ENCODE measurements at regions not wholly inside any gene's neighbourhood (a gene's known extent, or its start where the extent isn't known, plus 50 kb on each side); places are given as distances from the start of the nearest gene placed in this dataset.
A peak's percentile ranks its signal among the peaks of the same experiment; 100 is the strongest.
"Not testable (repeated sequence)": the region's sequence is repeated elsewhere in the genome, so short reads cannot be mapped to it uniquely, and the experiment has no call there.

- DNase-seq (ENCODE audit: low read depth, low spot score): no peak
Observed at GRCh38 chr2:215746226-215746886, 267.0 kb downstream of the MREG start.

DNA sequence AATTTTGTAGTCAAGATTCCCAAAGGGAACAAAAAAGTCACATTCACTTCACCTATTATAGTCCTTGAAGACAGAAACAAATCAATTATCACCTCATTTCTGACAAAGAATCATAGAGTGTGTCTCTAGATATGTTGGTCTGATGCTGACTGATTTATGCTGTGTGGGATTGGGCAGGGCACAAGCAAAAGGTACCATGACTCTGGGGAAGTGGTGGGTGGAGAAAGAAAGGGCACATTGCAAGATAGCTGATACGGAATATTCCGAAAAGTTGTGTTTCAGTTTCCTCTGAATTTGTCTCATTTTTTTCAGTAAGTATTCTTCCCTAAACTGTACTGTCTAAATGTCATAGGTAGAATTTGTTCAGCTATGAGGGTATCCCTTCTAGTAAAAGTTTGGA is 268.0 kb downstream of the MREG start:
- no peak for DNase-seq (ENCODE audit: low read depth, low spot score)

DNA sequence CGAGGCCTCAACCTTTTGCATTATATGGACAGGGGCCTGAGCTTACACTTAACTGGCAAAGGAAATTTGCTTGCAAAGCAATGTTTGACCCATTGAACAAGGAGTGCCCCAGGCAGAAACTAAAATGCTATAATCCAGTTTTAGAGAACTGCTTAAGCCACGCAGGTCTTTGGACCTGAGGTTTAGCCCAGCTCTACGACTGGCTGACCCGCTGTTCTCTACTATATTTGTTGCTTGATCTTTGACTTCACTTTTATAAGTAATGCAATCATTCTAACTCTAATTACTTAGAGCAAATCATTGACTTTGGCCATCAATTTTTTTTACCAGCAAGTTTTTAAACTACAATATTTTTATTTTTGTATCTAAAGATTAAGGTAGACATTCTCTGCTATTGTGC is 268.8 kb downstream of the MREG start:
- DNase-seq (ENCODE audit: low read depth, low spot score): no peak

GRCh38 chr2:215743066-215743465 is 270.3 kb downstream of the MREG start:
- no peak for DNase-seq (ENCODE audit: low read depth, low spot score)

DNA sequence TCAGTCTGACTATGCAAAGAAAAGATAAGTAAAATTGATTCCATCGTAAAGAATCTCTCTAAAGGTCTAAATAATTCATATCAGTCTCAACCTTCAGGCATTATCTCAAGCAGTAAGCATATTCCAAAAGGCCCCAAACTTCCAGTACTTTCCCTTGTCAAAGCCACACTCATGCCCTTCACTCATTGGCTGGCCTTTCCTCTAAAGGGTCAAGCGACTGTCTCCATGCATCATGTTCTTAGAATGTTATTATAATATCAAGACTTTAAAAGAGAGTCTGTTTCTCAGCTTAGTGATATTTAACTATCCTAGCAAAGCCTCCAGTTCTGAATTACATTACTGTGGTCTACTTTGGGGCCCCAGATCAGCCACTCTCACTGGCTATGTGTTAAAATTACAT is 271.3 kb downstream of the MREG start:
- no peak for DNase-seq (ENCODE audit: low read depth, low spot score)

DNA sequence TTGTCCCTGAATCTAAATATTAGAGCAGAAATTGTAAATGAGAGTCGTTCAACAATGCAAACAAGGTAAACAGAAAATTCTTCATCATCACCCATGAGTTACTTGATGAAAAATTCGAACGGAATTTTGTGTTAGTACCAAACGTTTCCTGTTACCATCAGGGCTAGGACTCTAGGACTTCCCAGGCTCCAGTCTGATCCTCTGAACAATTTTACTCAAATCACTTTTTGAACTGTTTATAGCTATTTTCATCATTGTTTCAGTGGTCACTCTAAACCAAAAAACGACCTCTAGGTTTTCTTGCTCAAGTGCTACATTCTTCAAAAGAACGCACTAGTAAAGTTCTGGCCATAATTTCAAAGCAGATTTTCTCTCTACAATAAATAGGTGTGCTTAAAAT is 273.3 kb downstream of the MREG start:
- DNase-seq (ENCODE audit: low read depth, low spot score): no peak

DNA sequence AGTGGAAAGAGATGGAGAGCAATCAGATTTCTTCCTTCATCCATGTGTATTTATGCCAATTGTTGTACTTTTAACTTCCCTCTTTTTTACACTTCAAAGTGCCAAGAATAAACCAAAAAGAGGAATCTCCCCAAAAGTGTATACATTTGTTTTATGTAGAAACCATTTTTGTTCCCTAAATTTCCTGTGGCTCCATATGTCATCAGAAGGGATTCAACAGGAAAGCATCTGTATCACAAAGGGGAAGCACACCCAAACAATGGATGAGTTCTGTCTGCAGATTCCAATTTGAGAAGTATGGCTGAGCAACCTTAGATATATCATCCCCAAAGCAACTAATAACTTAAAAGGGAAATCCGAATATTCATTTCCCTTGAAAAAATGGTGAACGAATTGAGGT is 275.0 kb downstream of the MREG start:
- no peak for DNase-seq (ENCODE audit: low read depth, low spot score)

DNA sequence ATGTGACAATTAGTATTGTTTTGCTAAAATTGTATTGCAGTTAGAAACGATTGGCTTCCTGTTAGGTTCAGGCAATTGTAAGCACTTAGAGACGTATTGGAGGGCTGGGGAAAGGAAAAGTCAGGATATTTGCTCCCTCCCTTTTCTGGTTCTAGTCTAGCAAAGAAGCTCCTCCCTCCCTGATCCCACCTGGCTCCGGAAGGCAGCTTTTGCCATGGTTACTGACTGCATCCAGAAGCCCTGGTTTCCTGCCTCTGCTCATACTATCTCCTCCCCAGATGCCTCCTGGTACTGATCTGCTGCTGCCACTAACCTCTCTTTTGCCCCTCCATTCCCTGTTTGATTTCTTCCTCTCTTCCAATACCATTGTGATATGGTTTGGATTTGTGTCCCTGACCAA is 275.9 kb downstream of the MREG start:
- no peak for DNase-seq (ENCODE audit: low read depth, low spot score)

DNA sequence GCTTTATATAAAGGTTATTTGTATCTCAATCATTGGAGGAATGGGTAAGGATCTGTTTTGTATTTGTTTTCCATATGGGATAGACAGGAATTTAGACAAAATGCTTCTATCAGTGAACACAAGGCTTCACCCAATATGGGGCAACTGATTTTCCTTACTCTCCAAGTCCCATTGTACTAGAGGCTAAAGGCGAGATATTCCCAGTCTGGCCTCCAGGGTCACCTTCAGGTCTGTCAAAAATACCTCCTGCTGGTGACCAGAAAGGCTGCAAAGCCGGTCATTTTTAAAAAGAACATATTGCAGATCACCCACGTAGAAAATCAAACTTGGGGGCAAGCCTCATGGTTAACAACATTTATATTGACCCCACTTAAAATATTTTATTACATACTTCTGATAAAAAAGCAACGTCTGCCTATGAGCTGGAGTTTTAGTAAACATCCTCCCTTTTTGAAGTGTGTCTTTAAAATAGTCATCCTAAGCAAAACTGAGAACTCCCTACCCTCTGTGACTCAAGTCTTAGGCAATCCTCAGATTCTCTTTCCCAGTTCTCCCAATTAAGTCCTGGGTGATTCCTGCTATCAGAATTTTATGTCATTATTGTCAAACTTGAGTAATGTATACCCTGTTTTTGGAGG is 276.6 kb downstream of the MREG start:
- no peak for DNase-seq (ENCODE audit: low read depth, low spot score)

GRCh38 chr2:215731108-215731658 is 282.2 kb downstream of the MREG start:
- no peak for DNase-seq (ENCODE audit: low read depth, low spot score)

- DNase-seq (ENCODE audit: low read depth, low spot score): no peak
Observed at GRCh38 chr2:215729985-215730620, 283.2 kb downstream of the MREG start.

- peak; percentile 71 for DNase-seq (ENCODE audit: low read depth, low spot score)
Observed at GRCh38 chr2:215728504-215729065, 284.8 kb downstream of the MREG start.

DNA sequence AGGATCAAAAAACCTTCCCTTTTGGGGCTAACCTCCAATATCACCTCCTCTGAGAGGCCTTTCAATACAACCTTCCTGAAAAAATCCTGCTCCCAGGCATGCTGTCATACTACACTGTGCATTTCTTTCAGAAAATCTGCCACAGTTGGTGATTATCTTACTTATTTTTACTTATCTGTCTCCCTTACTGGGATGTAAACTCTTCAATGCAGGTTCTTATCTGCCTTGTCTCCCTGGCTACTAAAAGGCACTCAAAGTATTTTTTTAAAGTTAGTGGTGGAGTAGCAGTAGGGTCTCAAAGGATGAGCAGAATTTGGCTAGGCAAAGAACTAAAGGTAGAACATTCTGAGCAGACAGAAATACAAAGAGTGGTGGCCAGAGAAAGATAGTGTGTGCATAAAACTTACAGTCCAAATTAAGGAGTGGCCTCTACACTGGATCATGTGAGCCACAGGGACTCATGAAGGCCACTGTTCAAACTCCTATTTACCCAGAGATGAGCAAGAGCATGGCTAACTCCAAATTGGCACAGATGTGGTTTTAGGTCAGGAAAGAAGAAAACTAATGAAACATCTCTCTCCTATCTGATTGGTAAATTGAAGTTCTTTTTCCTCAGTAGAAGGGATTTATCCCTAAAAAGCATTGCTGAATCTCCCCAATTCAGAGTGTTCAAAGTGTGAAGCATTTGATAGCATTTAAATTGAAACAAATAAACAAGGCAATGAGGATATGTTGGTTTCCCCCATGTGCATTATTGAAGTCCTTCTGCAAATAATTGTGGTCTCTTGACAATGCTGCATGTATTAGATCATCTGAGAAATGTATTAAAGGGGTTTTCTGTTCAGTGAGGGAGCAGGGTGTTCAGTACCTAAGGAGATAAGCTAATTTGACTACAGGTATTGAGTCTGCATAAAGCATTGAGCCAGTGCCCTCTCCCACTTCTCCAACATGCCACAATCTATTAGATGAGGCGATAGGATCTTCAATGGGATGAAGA is 285.5 kb downstream of the MREG start:
- DNase-seq (ENCODE audit: low read depth, low spot score): peak; percentile 61

- DNase-seq (ENCODE audit: low read depth, low spot score): no peak
Observed at GRCh38 chr2:215726070-215726469, 287.3 kb downstream of the MREG start.

- no peak for DNase-seq (ENCODE audit: low read depth, low spot score)
Observed at GRCh38 chr2:215724146-215724545, 288.3 kb upstream of the FN1 start.

DNA sequence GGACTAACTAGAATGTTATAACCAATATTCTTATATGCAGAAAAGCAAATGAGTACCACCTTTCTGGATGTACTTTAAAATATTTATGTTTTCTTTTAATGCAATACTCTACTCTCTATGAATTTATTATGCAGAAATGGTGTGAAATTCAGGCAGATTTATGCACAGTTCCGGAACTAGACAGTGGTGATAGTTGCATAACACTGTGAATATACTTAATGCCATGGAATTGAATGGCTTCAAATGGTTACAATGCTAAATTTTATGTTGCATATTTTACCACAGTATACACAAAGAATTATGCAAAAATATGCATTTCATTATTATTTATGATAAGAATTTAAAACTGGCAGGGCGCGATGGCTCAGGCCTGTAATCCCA is 287.8 kb upstream of the FN1 start:
- no peak for DNase-seq (ENCODE audit: low read depth, low spot score)

DNA sequence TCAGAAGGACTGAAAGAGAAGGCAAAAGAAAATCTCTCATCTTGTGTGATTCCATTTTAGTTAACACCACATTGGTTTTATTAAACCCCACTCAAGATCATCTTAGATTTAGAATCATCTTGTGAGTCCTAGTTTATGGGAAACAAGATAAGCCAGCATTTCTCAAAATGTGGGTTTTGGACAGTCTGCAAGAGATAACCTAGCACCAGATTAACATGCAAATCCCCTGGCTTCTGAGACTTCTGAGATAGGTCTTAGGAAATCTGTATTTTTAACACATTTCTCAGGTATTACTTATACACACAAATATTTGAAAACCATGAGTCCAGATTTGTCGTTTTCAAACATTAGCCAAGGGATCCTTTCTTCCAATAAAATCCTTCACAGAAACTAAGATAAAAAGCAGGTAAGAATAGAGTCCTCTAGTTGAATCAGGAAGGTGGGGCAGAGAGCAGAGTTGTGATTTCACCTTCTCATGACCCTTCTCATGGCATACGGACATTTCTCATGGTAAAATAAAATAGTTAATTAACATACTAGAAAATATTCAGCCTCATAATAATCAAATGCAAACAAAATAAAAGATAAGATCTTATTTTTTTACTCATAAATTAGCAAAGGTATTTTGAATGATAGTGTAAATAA is 287.2 kb upstream of the FN1 start:
- DNase-seq (ENCODE audit: low read depth, low spot score): peak; percentile 42

DNA sequence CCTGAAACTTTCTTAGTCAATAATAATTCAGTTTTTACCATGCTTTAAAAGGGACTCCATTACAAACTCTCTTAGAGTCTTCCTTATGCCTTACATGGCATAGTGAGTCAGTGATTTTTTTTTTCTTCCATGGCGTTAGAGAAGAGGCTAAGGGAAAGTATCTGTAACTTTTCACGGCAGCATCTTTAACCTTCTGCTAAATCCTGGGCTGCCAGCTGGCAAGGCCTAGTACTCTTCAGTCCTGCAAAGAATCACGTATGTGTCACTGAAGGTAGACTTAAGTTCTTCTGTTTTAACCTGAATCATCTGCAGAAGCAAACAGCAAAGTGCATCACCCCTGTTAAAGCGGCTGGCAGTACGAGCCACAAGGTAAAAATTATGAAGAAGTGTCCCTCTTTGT is 286.3 kb upstream of the FN1 start:
- no peak for DNase-seq (ENCODE audit: low read depth, low spot score)

DNA sequence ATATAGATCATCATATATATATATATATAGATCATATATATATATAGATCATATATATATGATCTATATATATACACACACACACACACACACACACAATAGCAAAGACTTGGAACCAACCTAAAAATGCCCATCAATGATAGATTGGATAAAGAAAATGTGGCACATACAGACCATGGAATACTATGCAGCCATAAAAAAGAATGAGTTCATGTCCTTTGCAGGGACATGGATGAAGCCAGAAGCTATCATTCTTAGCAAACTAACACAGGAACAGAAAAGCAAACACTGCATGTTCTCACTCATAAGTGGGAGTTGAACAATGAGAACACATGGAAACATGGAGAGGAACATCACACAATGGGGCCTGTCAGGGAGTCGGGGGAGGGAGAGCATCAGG is 285.6 kb upstream of the FN1 start:
- DNase-seq (ENCODE audit: low read depth, low spot score): not testable (repeated sequence)

GRCh38 chr2:215718890-215719289 is 283.0 kb upstream of the FN1 start:
- DNase-seq (ENCODE audit: low read depth, low spot score): no peak

DNA sequence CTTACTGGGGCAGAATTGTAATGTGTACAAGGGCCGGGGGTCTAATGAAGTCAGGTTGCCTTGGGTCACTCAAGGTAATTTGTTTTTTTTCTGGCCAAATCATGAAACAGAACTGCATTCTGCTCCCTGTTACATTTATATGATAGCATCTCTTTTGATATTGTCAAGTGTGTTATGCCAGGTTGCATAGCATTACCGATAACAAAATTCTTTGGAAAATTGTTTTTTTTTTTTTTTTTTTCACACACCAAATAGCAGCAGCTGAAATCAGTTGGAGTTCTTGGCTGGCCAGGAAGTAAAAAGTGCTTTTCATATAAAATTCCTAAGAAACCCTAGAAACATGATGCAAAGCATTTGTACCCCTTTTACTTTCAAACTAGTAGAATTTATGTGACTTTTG is 282.6 kb upstream of the FN1 start:
- no peak for DNase-seq (ENCODE audit: low read depth, low spot score)

Data from astrocyte of the hippocampus (primary cell).